Prostate gland (tissue), 2 donors: ENCODE measurements at regions not wholly inside any gene's neighbourhood (a gene's known extent, or its start where the extent isn't known, plus 50 kb on each side); places are given as distances from the start of the nearest gene placed in this dataset.

ENCODE experiments used
- DNase-seq: peaks from one replicate; pipeline ENCODE4 v3.0.0-alpha.2; 2019; ENCODE audit warnings: low spot score
- H3K27ac ChIP-seq, 2 donors: fragments of 200-600 bp; sonication (generic); 2 replicates each; pipeline ENCODE4 v1.5.1; 2017 to 2019
- H3K27me3 ChIP-seq: fragments of 200-600 bp; sonication (generic); replicated peaks from 2 replicates; pipeline ENCODE4 v1.5.1; 2019; ENCODE audit not compliant: insufficient read depth
- H3K36me3 ChIP-seq, 2 donors: fragments of 200-600 bp; sonication (generic); 1 replicate in 1 of 2; 2 replicates in 1 of 2; pipeline versions ENCODE4 v1.5.1 to v1.8.1; 2017 to 2019
- H3K4me1 ChIP-seq: fragments of 200-600 bp; sonication (generic); replicated peaks from 2 replicates; pipeline ENCODE4 v1.5.1; 2019
- H3K4me3 ChIP-seq, 2 donors: fragments of 200-600 bp; sonication (generic); 2 replicates each; pipeline ENCODE4 v1.5.1; 2017 to 2019
- H3K9me3 ChIP-seq: fragments of 200-600 bp; sonication (generic); 2 replicates; pipeline ENCODE4 v1.5.1; 2017
- POLR2A ChIP-seq: fragments of 450-650 bp; IDR thresholded peaks from one replicate; pipeline ENCODE4 v1.6.1; 2016; ENCODE audit warnings: antibody characterized with exemption, mild to moderate bottlenecking
- POLR2AphosphoS5 ChIP-seq: sonication (generic); formaldehyde crosslinking; IDR thresholded peaks from one replicate; pipeline ENCODE4 v1.6.1; 2017; ENCODE audit warnings: antibody characterized with exemption
- WGBS: methylation state at CpG from one replicate; pipeline ENCODE4 v1.1.5; 2018; 5-methylcytosine and 5-hydroxymethylcytosine counted together
- intact Hi-C: fragments of 100-400 bp; cut with DNase I; formaldehyde crosslinking; loops from one replicate; pipeline ENCODE4 v1.14.2; 2022
- TF ChIP-seq, protein P1 (sequence below), 4 experiments: fragments of 200-600 bp in 2 of 4; fragments of 450-650 bp in 2 of 4; sonication (generic) in 2 of 4; IDR thresholded peaks; 1 replicate in 3 of 4; 2 replicates in 1 of 4; pipeline ENCODE4 v1.5.1; 2016 to 2019; ENCODE audit warnings: antibody characterized with exemption in 4 of 4, mild to moderate bottlenecking in 2 of 4, moderate library complexity in 2 of 4

DNA sequence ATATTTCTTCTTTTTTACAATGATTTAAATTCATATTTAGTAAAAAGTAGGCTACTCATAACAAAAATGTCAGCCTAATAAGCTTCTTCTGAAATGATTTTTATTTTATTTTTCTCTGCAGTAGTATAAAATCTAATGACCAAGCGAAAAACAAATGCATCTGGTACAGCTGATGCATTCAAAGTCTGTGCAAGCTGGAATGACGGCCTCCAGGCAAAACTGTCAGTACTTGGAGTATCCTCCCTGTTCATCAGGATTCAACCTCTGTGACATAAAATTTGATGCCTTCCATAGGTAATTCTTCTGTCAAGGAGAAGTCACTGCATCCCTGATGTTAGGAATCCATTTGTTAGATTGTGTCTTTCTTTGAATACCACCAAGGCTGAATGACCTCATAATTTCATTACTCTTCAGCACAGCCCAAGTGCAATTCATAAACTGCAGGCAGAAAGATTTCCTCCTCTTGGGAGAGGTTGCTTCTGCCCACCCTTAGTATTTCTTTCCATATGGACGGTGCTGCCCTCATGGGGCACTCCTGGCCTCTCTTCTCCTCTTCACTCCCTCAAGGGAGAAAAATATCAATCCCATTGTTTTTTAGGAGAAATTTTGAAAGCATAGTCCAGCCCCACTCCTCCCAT is 146.4 kb upstream of the STXBP5 start:
- H3K4me3 ChIP-seq = no peak overlapping the region
- intact Hi-C loops = no loop called here
- H3K27ac ChIP-seq = no peak overlapping the region
- H3K4me1 ChIP-seq = no peaks in the 10 kb centered on the region
- no peaks in the 10 kb centered on the region for H3K27me3 ChIP-seq
- no peaks in the 10 kb centered on the region for H3K9me3 ChIP-seq
- 91% methylated on average over 3 of the region's 3 CpGs for WGBS
- no peaks in the 10 kb centered on the region for H3K36me3 ChIP-seq
- TF ChIP-seq, protein P1, sequence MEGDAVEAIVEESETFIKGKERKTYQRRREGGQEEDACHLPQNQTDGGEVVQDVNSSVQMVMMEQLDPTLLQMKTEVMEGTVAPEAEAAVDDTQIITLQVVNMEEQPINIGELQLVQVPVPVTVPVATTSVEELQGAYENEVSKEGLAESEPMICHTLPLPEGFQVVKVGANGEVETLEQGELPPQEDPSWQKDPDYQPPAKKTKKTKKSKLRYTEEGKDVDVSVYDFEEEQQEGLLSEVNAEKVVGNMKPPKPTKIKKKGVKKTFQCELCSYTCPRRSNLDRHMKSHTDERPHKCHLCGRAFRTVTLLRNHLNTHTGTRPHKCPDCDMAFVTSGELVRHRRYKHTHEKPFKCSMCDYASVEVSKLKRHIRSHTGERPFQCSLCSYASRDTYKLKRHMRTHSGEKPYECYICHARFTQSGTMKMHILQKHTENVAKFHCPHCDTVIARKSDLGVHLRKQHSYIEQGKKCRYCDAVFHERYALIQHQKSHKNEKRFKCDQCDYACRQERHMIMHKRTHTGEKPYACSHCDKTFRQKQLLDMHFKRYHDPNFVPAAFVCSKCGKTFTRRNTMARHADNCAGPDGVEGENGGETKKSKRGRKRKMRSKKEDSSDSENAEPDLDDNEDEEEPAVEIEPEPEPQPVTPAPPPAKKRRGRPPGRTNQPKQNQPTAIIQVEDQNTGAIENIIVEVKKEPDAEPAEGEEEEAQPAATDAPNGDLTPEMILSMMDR (IDR thresholded peaks at IDR 0.05) = no peak
- TF ChIP-seq POLR2A = no peak
- TF ChIP-seq POLR2AphosphoS5 = no peak
- DNase-seq = no peak

DNA sequence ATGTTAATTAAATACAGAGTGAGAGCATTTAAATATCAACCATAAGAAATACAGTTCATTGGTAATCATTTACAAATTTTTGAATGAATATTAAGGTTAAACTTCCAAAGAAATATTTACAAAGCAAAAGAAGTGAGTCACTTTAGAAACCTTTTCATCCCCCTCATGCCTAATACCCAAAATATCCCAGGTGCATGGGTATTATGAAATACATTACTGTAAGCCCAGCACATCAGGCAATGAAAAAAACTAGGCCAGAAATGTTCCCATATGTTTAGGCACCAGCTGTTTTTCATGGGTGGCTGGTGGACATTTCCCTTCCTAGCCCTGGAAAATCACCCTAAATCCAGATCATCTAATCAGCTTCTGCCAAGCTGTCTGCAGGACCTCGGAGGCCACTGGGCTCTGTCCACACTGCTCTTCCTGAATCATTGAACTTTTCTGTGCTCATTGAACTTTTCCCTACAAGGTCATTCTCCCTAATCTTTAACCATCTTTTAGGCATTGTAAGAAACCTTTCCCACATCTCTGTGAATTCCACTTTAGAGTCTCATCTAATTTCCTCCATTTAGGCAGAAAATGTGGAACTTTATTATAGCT is 145.3 kb upstream of the STXBP5 start:
- Histone ChIP-seq H3K27me3 (no peaks in the 10 kb centered on the region), H3K4me3 (no peak overlapping the region), H3K36me3 (no peaks in the 10 kb centered on the region), H3K27ac (no peak overlapping the region), H3K4me1 (no peaks in the 10 kb centered on the region), H3K9me3 (no peaks in the 10 kb centered on the region)
- DNase-seq = no peak
- intact Hi-C loops = no loop called here
- WGBS = 52% methylated on average over 1 of the region's 1 CpG
- TF ChIP-seq POLR2A (no peak), POLR2AphosphoS5 (no peak)
- TF ChIP-seq, protein P1 (IDR thresholded peaks at IDR 0.05) = no peak

DNA sequence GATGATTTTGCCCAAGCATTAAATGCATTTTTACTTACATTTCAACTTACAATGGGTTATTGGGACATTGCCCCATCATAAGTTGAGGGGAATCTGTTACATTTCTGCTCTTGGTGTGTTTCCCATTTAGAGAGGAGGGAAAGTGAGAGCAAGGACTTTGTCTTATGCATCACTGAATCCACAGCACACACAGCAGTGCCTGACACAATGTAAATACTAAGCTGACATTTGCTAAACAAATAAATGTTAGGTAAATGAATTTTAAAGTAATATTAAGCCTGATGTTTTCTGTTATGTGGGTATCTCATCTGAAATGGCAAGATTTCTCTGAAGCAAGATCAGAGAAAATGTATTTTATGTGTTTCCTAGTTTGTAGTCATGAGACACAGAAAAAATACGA is 143.6 kb upstream of the STXBP5 start:
- Histone ChIP-seq H3K4me1 (no peaks in the 10 kb centered on the region), H3K27me3 (no peaks in the 10 kb centered on the region), H3K4me3 (no peak overlapping the region), H3K36me3 (no peaks in the 10 kb centered on the region), H3K9me3 (no peaks in the 10 kb centered on the region), H3K27ac (no peak overlapping the region)
- intact Hi-C loops = no loop called here
- 73% methylated on average over 1 of the region's 1 CpG for WGBS
- no peak for DNase-seq
- TF ChIP-seq, protein P1 (IDR thresholded peaks at IDR 0.05) = no peak
- TF ChIP-seq POLR2AphosphoS5 = no peak
- TF ChIP-seq POLR2A = no peak

DNA sequence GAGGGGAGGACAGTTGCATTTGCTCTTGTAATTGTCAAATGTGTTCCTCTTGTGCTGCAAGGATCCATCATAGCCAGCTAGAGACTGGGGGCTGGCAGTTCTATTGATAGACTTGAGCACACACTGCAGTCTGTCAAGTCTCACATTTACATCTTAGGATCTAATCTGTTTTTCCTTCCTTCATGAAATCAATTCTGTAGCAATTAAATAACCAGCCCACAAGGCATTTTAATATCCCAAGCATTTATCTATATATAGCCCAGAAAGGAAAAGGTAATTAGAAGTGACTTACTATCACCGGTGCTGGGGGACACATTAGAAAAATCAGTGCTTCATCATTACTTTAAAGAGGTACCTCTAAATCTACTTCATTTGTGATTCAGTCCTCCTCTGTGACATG is 143.0 kb upstream of the STXBP5 start:
- no peaks in the 10 kb centered on the region for H3K4me1 ChIP-seq
- WGBS = 94% methylated on average over 1 of the region's 1 CpG
- no peaks in the 10 kb centered on the region for H3K9me3 ChIP-seq
- H3K4me3 ChIP-seq = no peak overlapping the region
- no peak for TF ChIP-seq POLR2A
- TF ChIP-seq, protein P1 (IDR thresholded peaks at IDR 0.05) = no peak
- TF ChIP-seq POLR2AphosphoS5 = no peak
- no peak for DNase-seq
- H3K36me3 ChIP-seq = no peaks in the 10 kb centered on the region
- no peaks in the 10 kb centered on the region for H3K27me3 ChIP-seq
- no peak overlapping the region for H3K27ac ChIP-seq
- intact Hi-C loops = no loop called here

DNA sequence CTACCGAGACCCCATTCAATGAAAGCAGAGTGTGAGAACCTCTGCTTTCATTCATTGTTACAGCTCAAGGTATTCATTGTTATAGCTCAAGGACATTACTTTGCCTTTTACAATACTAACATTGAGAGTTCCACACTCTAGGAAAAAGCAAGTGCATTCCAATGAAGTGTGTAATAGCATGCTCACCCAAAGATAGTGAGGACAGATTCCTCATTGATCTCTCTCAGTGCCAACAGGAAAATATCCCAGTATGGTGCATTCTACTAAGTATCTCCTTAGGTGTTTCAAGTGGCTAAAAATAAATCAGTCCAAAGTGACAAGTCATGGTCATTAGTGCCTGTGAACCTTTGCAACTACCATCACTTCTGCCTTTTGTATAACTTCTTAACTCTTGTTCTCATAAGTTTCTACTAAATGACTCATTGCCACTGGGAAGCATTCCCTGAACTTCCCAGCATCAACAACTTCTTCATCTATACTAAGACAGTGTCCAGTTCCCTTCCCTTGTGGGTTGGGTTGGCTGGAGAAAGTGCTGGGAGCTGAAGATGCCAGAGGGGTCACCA is 140.7 kb upstream of the STXBP5 start:
- intact Hi-C loops = no loop called here
- H3K27ac ChIP-seq = no peak overlapping the region
- no peak overlapping the region for H3K4me3 ChIP-seq
- DNase-seq = no peak
- WGBS = 96% methylated on average over 1 of the region's 1 CpG
- H3K27me3 ChIP-seq = no peaks in the 10 kb centered on the region
- H3K9me3 ChIP-seq = no peaks in the 10 kb centered on the region
- no peaks in the 10 kb centered on the region for H3K4me1 ChIP-seq
- TF ChIP-seq POLR2A (no peak), POLR2AphosphoS5 (no peak)
- TF ChIP-seq, protein P1 (IDR thresholded peaks at IDR 0.05) = no peak
- no peaks in the 10 kb centered on the region for H3K36me3 ChIP-seq
